CD4-positive, alpha-beta T cell treated with Interleukin-12 subunit alpha and Interleukin-12 subunit beta, for 1 hour (primary cell): ENCODE measurements at regions not wholly inside any gene's neighbourhood (a gene's known extent, or its start where the extent isn't known, plus 50 kb on each side); places are given as distances from the start of the nearest gene placed in this dataset.

ENCODE experiments used
- DNase-seq: peaks from one replicate; pipeline ENCODE4 v3.0.0-alpha.2; 2020

GRCh38 chr13:50235604-50236342, 220.5 kb downstream of the KCNRG start:
- DNase-seq, result peak; percentile 32

GRCh38 chr13:50236898-50237318, 221.7 kb downstream of the KCNRG start:
- peak; percentile 76 for DNase-seq

GRCh38 chr13:50238922-50239321, 223.7 kb downstream of the KCNRG start:
- DNase-seq, result no peak

- DNase-seq, result no peak
Measured at GRCh38 chr13:50241479-50241878, 226.2 kb downstream of the KCNRG start.

GRCh38 chr13:50243931-50244330, 228.7 kb downstream of the KCNRG start:
- DNase-seq, result no peak

GRCh38 chr13:50244355-50244712, 229.1 kb downstream of the KCNRG start:
- no peak for DNase-seq

GRCh38 chr13:50244713-50245574, 229.7 kb downstream of the KCNRG start:
- DNase-seq, result no peak

GRCh38 chr13:50247223-50247622, 232.0 kb downstream of the KCNRG start:
- DNase-seq, result no peak

GRCh38 chr13:50248516-50249143, 233.4 kb downstream of the KCNRG start:
- peak; percentile 37 for DNase-seq

- DNase-seq, result no peak
Measured at GRCh38 chr13:50249144-50249521, 233.9 kb downstream of the KCNRG start.

GRCh38 chr13:50250401-50250800, 235.2 kb downstream of the KCNRG start:
- no peak for DNase-seq

- peak; percentile 40 for DNase-seq
Measured at GRCh38 chr13:50255639-50256038, 240.4 kb downstream of the KCNRG start.

- peak; percentile 39 for DNase-seq
Measured at GRCh38 chr13:50256536-50257321, 241.5 kb downstream of the KCNRG start.

GRCh38 chr13:50257646-50258045, 242.4 kb downstream of the KCNRG start:
- DNase-seq, result no peak

GRCh38 chr13:50261130-50261901, 246.1 kb downstream of the KCNRG start:
- DNase-seq, result no peak

- no peak for DNase-seq
Measured at GRCh38 chr13:50267066-50267465, 251.8 kb downstream of the KCNRG start.

- no peak for DNase-seq
Measured at GRCh38 chr13:50267917-50268316, 252.7 kb downstream of the KCNRG start.

GRCh38 chr13:50268500-50268899, 253.3 kb downstream of the KCNRG start:
- no peak for DNase-seq

GRCh38 chr13:50274181-50274580, 258.9 kb downstream of the KCNRG start:
- no peak for DNase-seq

- DNase-seq, result no peak
Measured at GRCh38 chr13:50275392-50276063, 260.3 kb downstream of the KCNRG start.

GRCh38 chr13:50276550-50276949, 261.3 kb downstream of the KCNRG start:
- DNase-seq, result no peak

GRCh38 chr13:50277127-50277526, 261.9 kb downstream of the KCNRG start:
- DNase-seq, result no peak
